ENCODE measurements at regions not wholly inside any gene's neighbourhood (a gene's known extent, or its start where the extent isn't known, plus 50 kb on each side); places are given as distances from the start of the nearest gene placed in this dataset.
"Not testable (repeated sequence)": the region's sequence is repeated elsewhere in the genome, so short reads cannot be mapped to it uniquely, and the experiment has no call there.

DNA sequence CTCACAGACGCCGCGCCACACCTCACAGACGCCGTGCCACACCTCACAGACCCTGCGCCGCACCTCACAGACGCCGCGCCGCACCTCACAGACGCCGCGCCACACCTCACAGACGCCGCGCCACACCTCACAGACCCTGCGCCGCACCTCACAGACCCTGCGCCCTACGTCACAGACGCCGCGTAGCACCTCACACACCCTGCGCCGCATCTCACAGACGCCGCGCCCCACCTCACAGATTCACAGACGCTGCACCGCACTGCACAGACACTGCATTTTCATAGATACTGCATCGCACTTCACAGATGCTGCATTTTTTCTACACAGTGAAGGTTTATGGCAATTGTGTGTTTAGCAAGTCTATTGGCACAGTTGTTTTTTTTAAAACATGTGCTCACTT, 657.8 kb downstream of the TRIML1 start:
- H3K27me3 ChIP-seq (ENCODE audit: control insufficient read depth in 3 of 3, insufficient read depth in 3 of 3, low read depth in 1 of 3, low read length in 3 of 3); H3K14ac ChIP-seq (ENCODE audit: low read length); H4K8ac ChIP-seq (ENCODE audit: low read depth, low read length); H2BK5ac ChIP-seq (ENCODE audit: low read length); H3K79me1 ChIP-seq (ENCODE audit: low read depth, low read length); H2BK12ac ChIP-seq (ENCODE audit: low read length); H3K36me3 ChIP-seq (replicated peaks in 1 of 2; ENCODE audit: control insufficient read depth in 2 of 2, insufficient read depth in 2 of 2, low read length in 2 of 2); H2AK5ac ChIP-seq (ENCODE audit: low read depth, low read length); H3K4me1 ChIP-seq (ENCODE audit: control insufficient read depth in 2 of 2, insufficient read depth in 1 of 2, low read depth in 1 of 2, low read length in 2 of 2); H3K4me2 ChIP-seq (ENCODE audit: insufficient read depth, low read length, poor library complexity, severe bottlenecking); H3K4me3 ChIP-seq (ENCODE audit: low read length in 2 of 2); H3K9ac ChIP-seq (ENCODE audit: low read depth, low read length, poor library complexity); H3K9me3 ChIP-seq (replicated peaks in 1 of 2; ENCODE audit: control insufficient read depth in 2 of 2, insufficient read depth in 1 of 2, low read depth in 1 of 2, low read length in 2 of 2); H3K4ac ChIP-seq (ENCODE audit: low read length); H3K27ac ChIP-seq (replicated peaks; ENCODE audit: low read length); DNase-seq (ENCODE audit: low spot score); H4K91ac ChIP-seq (ENCODE audit: low read depth, low read length, poor library complexity); H2BK120ac ChIP-seq (ENCODE audit: low read depth, low read length); H2AFZ ChIP-seq (ENCODE audit: low read length); H2BK15ac ChIP-seq (ENCODE audit: low read length); H3K18ac ChIP-seq (ENCODE audit: low read length); H3K23ac ChIP-seq (ENCODE audit: low read depth, low read length, poor library complexity): not testable (repeated sequence)
- no CpG with 5 or more reads among the region's 32 CpGs for WGBS, 2 donors (ENCODE audit: extremely low coverage in 2 of 2, insufficient read length in 2 of 2, insufficient replicate concordance in 1 of 2)

DNA sequence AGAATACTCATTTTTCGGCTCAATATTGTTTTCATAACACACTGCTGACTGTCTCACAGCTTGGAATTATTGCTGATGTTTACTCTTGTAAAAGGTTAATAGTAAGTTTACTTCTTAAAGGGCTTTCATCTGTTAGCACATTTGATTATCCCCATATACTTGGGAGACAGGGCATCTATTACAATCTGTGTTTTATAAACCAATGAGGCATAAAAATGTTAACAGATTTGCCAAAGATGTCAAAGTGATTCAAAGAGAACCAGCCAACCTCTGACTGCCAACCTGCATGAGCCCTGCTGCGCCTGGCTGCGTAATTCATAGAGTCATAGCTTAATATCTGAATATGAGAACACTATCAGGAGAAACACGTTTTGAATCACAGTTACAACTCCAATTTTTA, 665.6 kb downstream of the TRIML1 start:
- DNase-seq (ENCODE audit: low spot score) = no peak
- H2AFZ ChIP-seq (ENCODE audit: low read length) = no peak overlapping the region
- H2BK120ac ChIP-seq (ENCODE audit: low read depth, low read length) = no peak overlapping the region
- H3K9ac ChIP-seq (ENCODE audit: low read depth, low read length, poor library complexity) = no peak overlapping the region
- H3K18ac ChIP-seq (ENCODE audit: low read length) = no peak overlapping the region
- H3K36me3 ChIP-seq (replicated peaks in 1 of 2; ENCODE audit: control insufficient read depth in 2 of 2, insufficient read depth in 2 of 2, low read length in 2 of 2) = no peaks in the 10 kb centered on the region
- WGBS, 2 donors (ENCODE audit: extremely low coverage in 2 of 2, insufficient read length in 2 of 2, insufficient replicate concordance in 1 of 2) = no CpG with 5 or more reads among the region's 4 CpGs
- H2AK5ac ChIP-seq (ENCODE audit: low read depth, low read length) = no peak overlapping the region
- H2BK12ac ChIP-seq (ENCODE audit: low read length) = no peak overlapping the region
- no peaks in the 10 kb centered on the region for H3K79me1 ChIP-seq (ENCODE audit: low read depth, low read length)
- no peak overlapping the region for H4K91ac ChIP-seq (ENCODE audit: low read depth, low read length, poor library complexity)
- H3K4me1 ChIP-seq (ENCODE audit: control insufficient read depth in 2 of 2, insufficient read depth in 1 of 2, low read depth in 1 of 2, low read length in 2 of 2) = no peaks in the 10 kb centered on the region
- H3K14ac ChIP-seq (ENCODE audit: low read length) = no peak overlapping the region
- no peak overlapping the region for H3K4me3 ChIP-seq (ENCODE audit: low read length in 2 of 2)
- no peak overlapping the region for H3K4me2 ChIP-seq (ENCODE audit: insufficient read depth, low read length, poor library complexity, severe bottlenecking)
- no peak overlapping the region for H3K27ac ChIP-seq (replicated peaks; ENCODE audit: low read length)
- H3K23ac ChIP-seq (ENCODE audit: low read depth, low read length, poor library complexity) = no peak overlapping the region
- H3K27me3 ChIP-seq (ENCODE audit: control insufficient read depth in 3 of 3, insufficient read depth in 3 of 3, low read depth in 1 of 3, low read length in 3 of 3) = no peaks in the 10 kb centered on the region
- no peak overlapping the region for H3K4ac ChIP-seq (ENCODE audit: low read length)
- no peak overlapping the region for H2BK5ac ChIP-seq (ENCODE audit: low read length)
- no peak overlapping the region for H4K8ac ChIP-seq (ENCODE audit: low read depth, low read length)
- no peak overlapping the region for H2BK15ac ChIP-seq (ENCODE audit: low read length)
- no peaks in the 10 kb centered on the region for H3K9me3 ChIP-seq (replicated peaks in 1 of 2; ENCODE audit: control insufficient read depth in 2 of 2, insufficient read depth in 1 of 2, low read depth in 1 of 2, low read length in 2 of 2)

DNA sequence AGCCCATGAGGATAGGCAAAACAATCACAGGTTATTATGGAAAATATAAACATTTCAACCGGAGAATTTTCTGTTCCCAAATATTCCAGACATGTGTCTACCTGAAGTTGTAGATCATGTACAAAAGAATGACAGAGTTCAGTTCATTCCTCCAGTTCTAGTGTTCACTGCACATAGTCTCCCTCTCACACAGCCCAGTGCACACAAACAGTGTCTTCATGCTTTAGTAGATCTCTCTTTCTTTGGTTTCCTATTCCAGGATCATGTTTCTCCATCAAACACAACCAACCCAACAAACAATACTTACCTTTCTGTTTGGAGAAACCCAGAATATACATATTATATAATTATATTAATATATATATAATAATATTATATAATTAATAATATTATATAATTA, 671.9 kb downstream of the TRIML1 start:
- H3K79me1 ChIP-seq (ENCODE audit: low read depth, low read length) = no peaks in the 10 kb centered on the region
- H4K8ac ChIP-seq (ENCODE audit: low read depth, low read length) = no peak overlapping the region
- H2BK12ac ChIP-seq (ENCODE audit: low read length) = no peak overlapping the region
- H2BK120ac ChIP-seq (ENCODE audit: low read depth, low read length) = no peak overlapping the region
- H2AK5ac ChIP-seq (ENCODE audit: low read depth, low read length) = no peak overlapping the region
- no peaks in the 10 kb centered on the region for H3K9me3 ChIP-seq (replicated peaks in 1 of 2; ENCODE audit: control insufficient read depth in 2 of 2, insufficient read depth in 1 of 2, low read depth in 1 of 2, low read length in 2 of 2)
- H2AFZ ChIP-seq (ENCODE audit: low read length) = no peak overlapping the region
- WGBS, 2 donors (ENCODE audit: extremely low coverage in 2 of 2, insufficient read length in 2 of 2, insufficient replicate concordance in 1 of 2) = no CpG with 5 or more reads among the region's 1 CpG
- H3K27ac ChIP-seq (replicated peaks; ENCODE audit: low read length) = no peak overlapping the region
- H3K4me1 ChIP-seq (ENCODE audit: control insufficient read depth in 2 of 2, insufficient read depth in 1 of 2, low read depth in 1 of 2, low read length in 2 of 2) = no peaks in the 10 kb centered on the region
- no peak for DNase-seq (ENCODE audit: low spot score)
- no peaks in the 10 kb centered on the region for H3K27me3 ChIP-seq (ENCODE audit: control insufficient read depth in 3 of 3, insufficient read depth in 3 of 3, low read depth in 1 of 3, low read length in 3 of 3)
- H3K4me2 ChIP-seq (ENCODE audit: insufficient read depth, low read length, poor library complexity, severe bottlenecking) = no peak overlapping the region
- no peak overlapping the region for H3K4ac ChIP-seq (ENCODE audit: low read length)
- no peak overlapping the region for H3K4me3 ChIP-seq (ENCODE audit: low read length in 2 of 2)
- no peak overlapping the region for H2BK5ac ChIP-seq (ENCODE audit: low read length)
- H3K23ac ChIP-seq (ENCODE audit: low read depth, low read length, poor library complexity) = no peak overlapping the region
- H3K36me3 ChIP-seq (replicated peaks in 1 of 2; ENCODE audit: control insufficient read depth in 2 of 2, insufficient read depth in 2 of 2, low read length in 2 of 2) = no peaks in the 10 kb centered on the region
- no peak overlapping the region for H3K9ac ChIP-seq (ENCODE audit: low read depth, low read length, poor library complexity)
- H3K18ac ChIP-seq (ENCODE audit: low read length) = no peak overlapping the region
- H2BK15ac ChIP-seq (ENCODE audit: low read length) = no peak overlapping the region
- H4K91ac ChIP-seq (ENCODE audit: low read depth, low read length, poor library complexity) = no peak overlapping the region
- H3K14ac ChIP-seq (ENCODE audit: low read length) = no peak overlapping the region

DNA sequence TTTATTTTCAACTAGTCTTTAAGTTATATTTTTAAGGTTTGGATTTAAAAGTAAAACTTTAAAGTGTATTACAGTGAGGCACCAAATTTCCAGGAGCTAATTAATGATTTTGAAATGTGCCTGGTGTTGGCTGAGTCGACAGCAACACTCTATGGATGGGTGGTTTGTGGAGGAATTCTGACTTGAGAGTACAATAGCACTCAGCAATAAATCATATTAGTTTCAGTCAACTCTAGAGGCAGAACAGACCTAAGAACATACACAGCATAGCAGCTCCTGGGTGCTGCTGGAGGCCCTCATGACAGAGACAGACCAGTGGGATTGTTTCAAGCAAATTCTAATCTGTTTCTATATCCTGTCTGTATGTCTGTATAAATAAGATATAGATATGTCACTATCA, 673.4 kb downstream of the TRIML1 start:
- WGBS, 2 donors (ENCODE audit: extremely low coverage in 2 of 2, insufficient read length in 2 of 2, insufficient replicate concordance in 1 of 2) = no CpG with 5 or more reads among the region's 1 CpG
- Histone ChIP-seq H3K79me1 (ENCODE audit: low read depth, low read length) (no peaks in the 10 kb centered on the region), H2BK15ac (ENCODE audit: low read length) (no peak overlapping the region)

More for the DNA sequence above, 673.4 kb downstream of the TRIML1 start:
- no peak overlapping the region for H4K91ac ChIP-seq (ENCODE audit: low read depth, low read length, poor library complexity)
- DNase-seq (ENCODE audit: low spot score) = no peak
- no peak overlapping the region for H3K27ac ChIP-seq (replicated peaks; ENCODE audit: low read length)
- H3K14ac ChIP-seq (ENCODE audit: low read length) = no peak overlapping the region
- H3K4ac ChIP-seq (ENCODE audit: low read length) = no peak overlapping the region
- no peak overlapping the region for H3K4me2 ChIP-seq (ENCODE audit: insufficient read depth, low read length, poor library complexity, severe bottlenecking)
- no peak overlapping the region for H2BK120ac ChIP-seq (ENCODE audit: low read depth, low read length)
- H3K9me3 ChIP-seq (replicated peaks in 1 of 2; ENCODE audit: control insufficient read depth in 2 of 2, insufficient read depth in 1 of 2, low read depth in 1 of 2, low read length in 2 of 2) = no peaks in the 10 kb centered on the region
- H2AK5ac ChIP-seq (ENCODE audit: low read depth, low read length) = no peak overlapping the region
- H2AFZ ChIP-seq (ENCODE audit: low read length) = no peak overlapping the region
- H4K8ac ChIP-seq (ENCODE audit: low read depth, low read length) = no peak overlapping the region
- H3K4me3 ChIP-seq (ENCODE audit: low read length in 2 of 2) = no peak overlapping the region
- no peaks in the 10 kb centered on the region for H3K27me3 ChIP-seq (ENCODE audit: control insufficient read depth in 3 of 3, insufficient read depth in 3 of 3, low read depth in 1 of 3, low read length in 3 of 3)
- H2BK5ac ChIP-seq (ENCODE audit: low read length) = no peak overlapping the region
- H3K18ac ChIP-seq (ENCODE audit: low read length) = no peak overlapping the region
- no peak overlapping the region for H3K23ac ChIP-seq (ENCODE audit: low read depth, low read length, poor library complexity)
- no peaks in the 10 kb centered on the region for H3K4me1 ChIP-seq (ENCODE audit: control insufficient read depth in 2 of 2, insufficient read depth in 1 of 2, low read depth in 1 of 2, low read length in 2 of 2)
- H2BK12ac ChIP-seq (ENCODE audit: low read length) = no peak overlapping the region
- H3K9ac ChIP-seq (ENCODE audit: low read depth, low read length, poor library complexity) = no peak overlapping the region
- H3K36me3 ChIP-seq (replicated peaks in 1 of 2; ENCODE audit: control insufficient read depth in 2 of 2, insufficient read depth in 2 of 2, low read length in 2 of 2) = no peaks in the 10 kb centered on the region

All from neuronal stem cell (in vitro differentiated cells).